ENCODE measurements at regions not wholly inside any gene's neighbourhood (a gene's known extent, or its start where the extent isn't known, plus 50 kb on each side); places are given as distances from the start of the nearest gene placed in this dataset.
"Not testable (repeated sequence)": the region's sequence is repeated elsewhere in the genome, so short reads cannot be mapped to it uniquely, and the experiment has no call there.

GRCh38 chr4:146124023-146124680, 51.4 kb upstream of the LSM6 start:
- ATAC-seq: no peak

- ATAC-seq: no peak
These were observed 52.3 kb upstream of the LSM6 start for GRCh38 chr4:146123231-146123630.

- no peak for ATAC-seq
These were observed 53.1 kb upstream of the LSM6 start for GRCh38 chr4:146122398-146122797.

GRCh38 chr4:146121757-146122156, 53.8 kb upstream of the LSM6 start:
- no peak for ATAC-seq

GRCh38 chr4:146119845-146120404, 55.6 kb upstream of the LSM6 start:
- ATAC-seq: no peak

GRCh38 chr4:146114066-146114465, 61.5 kb upstream of the LSM6 start:
- no peak for ATAC-seq

GRCh38 chr4:146113171-146113570, 62.3 kb upstream of the LSM6 start:
- no peak for ATAC-seq

- ATAC-seq: no peak
These were observed 63.1 kb upstream of the LSM6 start for GRCh38 chr4:146112389-146112788.

- ATAC-seq: peak in 1 of 2 donors; percentile 33
These were observed 64.5 kb upstream of the LSM6 start for GRCh38 chr4:146110871-146111485.

- no peak for ATAC-seq
These were observed 66.8 kb upstream of the LSM6 start for GRCh38 chr4:146108756-146109155.

GRCh38 chr4:146107587-146108240, 67.8 kb upstream of the LSM6 start:
- ATAC-seq: no peak

- ATAC-seq: no peak
These were observed 70.1 kb upstream of the LSM6 start for GRCh38 chr4:146105464-146105863.

GRCh38 chr4:146104541-146104940, 71.0 kb upstream of the LSM6 start:
- no peak for ATAC-seq

- ATAC-seq: not testable (repeated sequence)
These were observed 71.5 kb upstream of the LSM6 start for GRCh38 chr4:146104052-146104451.

- no peak for ATAC-seq
These were observed 75.9 kb upstream of the LSM6 start for GRCh38 chr4:146099585-146099984.

- ATAC-seq: no peak
These were observed 76.5 kb upstream of the LSM6 start for GRCh38 chr4:146098978-146099377.

- ATAC-seq: no peak
These were observed 77.1 kb upstream of the LSM6 start for GRCh38 chr4:146098397-146098796.

GRCh38 chr4:146096371-146096770, 79.1 kb upstream of the LSM6 start:
- no peak for ATAC-seq

GRCh38 chr4:146095860-146096259, 79.7 kb upstream of the LSM6 start:
- no peak for ATAC-seq

GRCh38 chr4:146095091-146095690, 80.3 kb upstream of the LSM6 start:
- ATAC-seq: no peak

- no peak for ATAC-seq
These were observed 86.8 kb upstream of the LSM6 start for GRCh38 chr4:146088690-146089089.

GRCh38 chr4:146087856-146088255, 87.7 kb upstream of the LSM6 start:
- no peak for ATAC-seq

- ATAC-seq: no peak
These were observed 99.4 kb upstream of the LSM6 start for GRCh38 chr4:146076081-146076480.

- ATAC-seq: no peak
These were observed 102.0 kb upstream of the LSM6 start for GRCh38 chr4:146073517-146073916.

All from activated CD4-positive, CD25-positive, alpha-beta regulatory T cell treated with anti-CD3 and anti-CD28 coated beads, Interleukin-2, amount 50 U/mL, for 24 hours (primary cell).